Immature natural killer cell (primary cell): ENCODE measurements at regions not wholly inside any gene's neighbourhood (a gene's known extent, or its start where the extent isn't known, plus 50 kb on each side); places are given as distances from the start of the nearest gene placed in this dataset.
"Not testable (repeated sequence)": the region's sequence is repeated elsewhere in the genome, so short reads cannot be mapped to it uniquely, and the experiment has no call there.

ENCODE experiments used
- DNase-seq, 3 donors: peaks; one replicate each; pipeline ENCODE4 v3.0.0; 2022; ENCODE audit warnings: mixed read lengths in 1 of 3
- H3K27ac Mint-ChIP-seq, 6 donors: one replicate each; pipeline ENCODE4 v1.8.0; 2020; ENCODE audit warnings: mixed read lengths in 6 of 6, mild to moderate bottlenecking in 5 of 6, inconsistent platforms in 4 of 6, moderate library complexity in 3 of 6
- H3K27me3 Mint-ChIP-seq, 3 donors: one replicate each; pipeline ENCODE4 v1.8.0; 2020 to 2021; ENCODE audit warnings: low read depth in 3 of 3, mild to moderate bottlenecking in 3 of 3, mixed read lengths in 3 of 3, moderate library complexity in 3 of 3, inconsistent platforms in 1 of 3
- H3K36me3 Mint-ChIP-seq, 3 donors: one replicate each; pipeline ENCODE4 v1.8.0; 2020; ENCODE audit warnings: mixed read lengths in 3 of 3, inconsistent platforms in 2 of 3, mild to moderate bottlenecking in 2 of 3
- H3K4me1 Mint-ChIP-seq, 2 donors: one replicate each; pipeline ENCODE4 v1.8.0; 2020; ENCODE audit warnings: inconsistent platforms in 2 of 2, mild to moderate bottlenecking in 2 of 2, mixed read lengths in 2 of 2, moderate library complexity in 1 of 2
- H3K4me3 Mint-ChIP-seq, 5 donors: one replicate each; pipeline ENCODE4 v1.8.0; 2020; ENCODE audit warnings: mild to moderate bottlenecking in 5 of 5, mixed read lengths in 5 of 5, inconsistent platforms in 3 of 5, moderate library complexity in 3 of 5
- H3K9me3 Mint-ChIP-seq, 6 donors: one replicate each; pipeline ENCODE4 v1.8.0; 2020; ENCODE audit warnings: mild to moderate bottlenecking in 6 of 6, mixed read lengths in 6 of 6, inconsistent platforms in 4 of 6, moderate library complexity in 3 of 6

DNA sequence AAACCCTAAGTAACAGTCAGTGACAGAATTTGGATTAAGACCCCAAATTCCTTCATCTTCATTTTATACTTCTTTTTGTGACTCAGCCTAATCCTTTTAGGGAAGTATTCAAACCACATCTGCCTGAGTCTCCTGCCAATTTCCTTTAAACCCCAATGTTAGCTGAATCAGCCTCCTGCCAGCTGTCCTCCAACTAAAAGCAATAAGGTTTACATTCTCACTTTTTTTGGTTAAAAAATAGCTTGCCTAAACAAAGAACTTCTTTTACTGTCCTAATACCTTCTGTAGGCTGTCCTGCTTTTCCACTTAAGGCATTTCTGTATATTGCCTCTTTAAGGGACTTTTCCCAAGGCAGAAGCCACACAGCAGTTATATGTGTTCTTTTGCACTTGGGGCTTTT, 344.2 kb downstream of the SRGAP2C start:
- H3K27ac Mint-ChIP-seq, H3K36me3 Mint-ChIP-seq, DNase-seq, H3K4me3 Mint-ChIP-seq, H3K27me3 Mint-ChIP-seq, H3K9me3 Mint-ChIP-seq, H3K4me1 Mint-ChIP-seq: not testable (repeated sequence)

DNA sequence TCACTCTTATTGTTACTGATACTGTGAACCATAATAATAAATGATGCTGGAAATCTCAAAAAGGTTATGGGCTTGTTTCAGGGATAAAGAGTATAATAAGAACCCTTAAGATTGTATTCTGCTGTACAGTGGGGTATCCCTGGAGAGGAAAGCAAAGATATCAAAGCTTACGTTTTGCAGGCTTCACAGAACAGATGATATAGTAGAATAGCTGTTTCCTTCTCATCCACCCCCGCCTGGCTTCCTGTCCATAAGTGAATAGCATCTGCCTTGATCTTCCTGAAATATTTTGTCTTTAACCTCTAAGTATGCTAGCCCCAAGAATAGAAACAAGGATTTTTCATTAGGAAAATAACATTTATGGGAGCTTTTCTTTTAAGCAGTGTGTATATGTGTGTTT, 345.3 kb downstream of the SRGAP2C start:
- H3K36me3 Mint-ChIP-seq, H3K27me3 Mint-ChIP-seq, H3K4me3 Mint-ChIP-seq, DNase-seq, H3K9me3 Mint-ChIP-seq, H3K4me1 Mint-ChIP-seq, H3K27ac Mint-ChIP-seq: not testable (repeated sequence)

DNA sequence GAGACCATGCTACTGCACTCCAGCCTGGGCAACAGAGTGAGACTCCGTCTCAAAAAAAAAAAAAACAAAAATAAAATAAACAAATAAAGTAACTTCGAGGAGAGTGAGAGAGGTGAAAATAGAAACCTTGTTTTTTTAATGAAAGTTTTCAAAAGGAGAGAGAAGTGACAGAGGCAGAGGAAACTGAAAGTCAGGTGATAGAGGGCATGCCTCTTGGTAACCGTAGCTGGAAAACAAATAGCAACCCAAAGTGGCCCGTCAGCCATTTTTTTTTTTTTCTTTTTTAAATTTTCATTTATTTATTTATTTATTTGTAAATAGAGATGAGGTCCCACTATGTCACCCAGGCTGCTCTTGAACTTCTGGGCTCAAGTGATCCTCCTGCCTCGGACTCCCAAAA, 347.0 kb downstream of the SRGAP2C start:
- not testable (repeated sequence) for H3K4me3 Mint-ChIP-seq, H3K27ac Mint-ChIP-seq

DNA sequence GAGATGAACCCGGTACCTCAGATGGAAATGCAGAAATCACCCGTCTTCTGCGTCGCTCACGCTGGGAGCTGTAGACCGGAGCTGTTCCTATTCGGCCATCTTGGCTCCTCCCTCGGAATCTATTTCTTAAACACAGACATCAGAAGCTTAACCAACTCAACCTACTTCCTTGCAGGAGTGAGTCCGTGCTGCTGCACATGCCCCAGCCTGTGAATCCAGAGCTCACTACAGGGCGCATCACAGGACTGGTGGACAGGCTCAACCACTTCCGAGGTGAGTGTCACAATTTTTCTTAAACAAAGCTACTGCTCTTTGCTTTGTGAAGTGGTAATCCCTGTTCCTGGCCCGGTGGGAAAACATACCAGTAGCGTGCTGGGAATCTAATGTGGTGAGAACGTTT, 353.4 kb downstream of the SRGAP2C start:
- H3K4me1 Mint-ChIP-seq, DNase-seq, H3K9me3 Mint-ChIP-seq, H3K4me3 Mint-ChIP-seq, H3K27me3 Mint-ChIP-seq, H3K27ac Mint-ChIP-seq, H3K36me3 Mint-ChIP-seq: not testable (repeated sequence)

More for the DNA sequence above, 347.0 kb downstream of the SRGAP2C start:
- DNase-seq, H3K27me3 Mint-ChIP-seq, H3K36me3 Mint-ChIP-seq, H3K4me1 Mint-ChIP-seq, H3K9me3 Mint-ChIP-seq: not testable (repeated sequence)

DNA sequence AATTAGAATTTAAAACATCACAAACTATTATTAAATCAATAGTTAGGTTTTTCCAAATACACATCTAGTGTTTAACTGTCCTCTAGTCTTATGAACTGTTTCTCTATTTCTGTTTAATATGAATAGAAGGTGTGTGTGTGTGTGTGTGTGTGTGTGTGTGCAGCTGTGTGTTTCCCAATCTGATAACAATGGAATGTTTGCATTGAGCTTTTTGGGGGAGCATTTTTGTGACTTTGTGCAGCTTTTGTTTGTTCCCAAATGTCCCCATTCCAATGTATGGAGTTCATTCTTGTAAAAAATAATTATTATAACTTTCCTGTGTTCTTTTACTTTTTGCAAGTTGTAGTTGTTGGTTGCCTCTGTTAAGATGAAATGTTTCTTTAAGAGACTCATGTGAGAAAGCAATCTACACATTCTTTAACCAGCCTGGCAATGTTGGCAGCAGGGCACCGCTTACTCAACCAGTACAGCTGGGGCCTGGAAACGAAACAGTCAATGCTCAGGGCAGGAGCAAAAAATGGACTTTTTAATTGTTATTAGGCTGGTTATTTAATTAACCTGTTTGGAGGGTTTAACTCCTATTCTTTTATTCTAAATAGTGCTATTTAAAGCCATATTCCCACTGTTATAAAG, 354.3 kb downstream of the SRGAP2C start:
- H3K4me1 Mint-ChIP-seq = no peaks in the 10 kb centered on the region
- H3K27ac Mint-ChIP-seq = no peak overlapping the region
- H3K9me3 Mint-ChIP-seq = no peaks in the 10 kb centered on the region
- peaks cover 0 to 5% (median 0%) of the 10 kb centered on the region in 3 donors for H3K27me3 Mint-ChIP-seq
- no peak for DNase-seq
- H3K4me3 Mint-ChIP-seq = no peak overlapping the region
- no peaks in the 10 kb centered on the region for H3K36me3 Mint-ChIP-seq

DNA sequence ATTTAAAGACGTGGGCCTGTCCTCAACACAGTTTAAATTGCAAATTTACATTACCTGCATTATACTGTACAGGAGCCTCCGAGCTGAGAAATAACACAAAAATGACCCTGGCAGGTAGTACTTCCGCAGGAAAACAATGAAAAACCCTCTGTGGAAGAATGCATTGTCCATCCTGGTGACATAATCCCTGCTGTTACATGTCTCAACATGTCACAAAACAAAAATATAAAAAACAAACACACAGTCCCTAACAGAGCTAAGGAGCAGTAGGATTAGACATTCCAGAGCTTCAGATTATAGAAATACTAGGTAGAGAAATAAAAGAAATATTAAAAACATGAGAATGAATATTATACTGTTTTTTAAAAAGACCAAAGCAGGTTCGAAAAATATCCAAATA, 359.2 kb downstream of the SRGAP2C start:
- H3K4me3 Mint-ChIP-seq, H3K9me3 Mint-ChIP-seq, H3K27me3 Mint-ChIP-seq, H3K4me1 Mint-ChIP-seq, H3K36me3 Mint-ChIP-seq, H3K27ac Mint-ChIP-seq, DNase-seq: not testable (repeated sequence)

DNA sequence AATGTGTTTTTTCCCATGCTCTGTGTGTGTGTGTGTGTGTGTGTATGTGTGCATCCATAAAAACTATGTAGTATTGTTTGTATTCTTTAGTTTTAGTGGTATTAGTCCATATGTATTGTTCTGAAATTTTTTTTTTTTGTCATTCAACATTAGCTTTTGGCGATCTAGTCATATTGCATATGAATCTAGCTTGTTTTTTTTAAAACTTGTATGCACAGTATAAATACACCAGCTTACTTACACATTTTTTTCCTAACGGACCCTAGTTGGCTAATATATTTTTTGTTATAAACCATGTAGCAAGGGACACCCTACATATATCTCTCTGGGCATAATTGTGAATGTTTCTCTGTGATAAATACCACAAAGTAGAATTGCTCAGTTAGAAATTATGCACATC, 359.7 kb downstream of the SRGAP2C start:
- Mint-ChIP-seq H3K36me3 (no peaks in the 10 kb centered on the region), H3K27ac (no peak overlapping the region), H3K9me3 (no peaks in the 10 kb centered on the region), H3K4me1 (no peaks in the 10 kb centered on the region), H3K4me3 (no peak overlapping the region), H3K27me3 (peaks cover 0 to 2% (median 0%) of the 10 kb centered on the region in 3 donors)
- DNase-seq = no peak

DNA sequence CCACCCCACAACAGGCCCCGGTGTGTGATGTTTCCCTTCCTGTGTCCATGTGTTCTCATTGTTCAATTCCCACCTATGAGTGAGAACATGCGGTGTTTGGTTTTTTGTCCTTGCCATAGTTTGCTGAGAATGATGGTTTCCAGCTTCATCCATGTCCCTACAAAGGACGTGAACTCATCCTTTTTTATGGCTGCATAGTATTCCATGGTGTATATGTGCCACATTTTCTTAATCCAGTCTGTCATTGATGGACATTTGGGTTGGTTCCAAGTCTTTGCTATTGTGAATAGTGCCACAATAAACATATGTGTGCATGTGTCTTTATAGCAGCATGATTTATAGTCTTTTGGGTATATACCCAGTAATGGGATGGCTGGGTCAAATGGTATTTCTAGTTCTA, 361.1 kb downstream of the SRGAP2C start:
- not testable (repeated sequence) for H3K4me3 Mint-ChIP-seq, H3K9me3 Mint-ChIP-seq, DNase-seq, H3K27ac Mint-ChIP-seq, H3K4me1 Mint-ChIP-seq, H3K27me3 Mint-ChIP-seq, H3K36me3 Mint-ChIP-seq

DNA sequence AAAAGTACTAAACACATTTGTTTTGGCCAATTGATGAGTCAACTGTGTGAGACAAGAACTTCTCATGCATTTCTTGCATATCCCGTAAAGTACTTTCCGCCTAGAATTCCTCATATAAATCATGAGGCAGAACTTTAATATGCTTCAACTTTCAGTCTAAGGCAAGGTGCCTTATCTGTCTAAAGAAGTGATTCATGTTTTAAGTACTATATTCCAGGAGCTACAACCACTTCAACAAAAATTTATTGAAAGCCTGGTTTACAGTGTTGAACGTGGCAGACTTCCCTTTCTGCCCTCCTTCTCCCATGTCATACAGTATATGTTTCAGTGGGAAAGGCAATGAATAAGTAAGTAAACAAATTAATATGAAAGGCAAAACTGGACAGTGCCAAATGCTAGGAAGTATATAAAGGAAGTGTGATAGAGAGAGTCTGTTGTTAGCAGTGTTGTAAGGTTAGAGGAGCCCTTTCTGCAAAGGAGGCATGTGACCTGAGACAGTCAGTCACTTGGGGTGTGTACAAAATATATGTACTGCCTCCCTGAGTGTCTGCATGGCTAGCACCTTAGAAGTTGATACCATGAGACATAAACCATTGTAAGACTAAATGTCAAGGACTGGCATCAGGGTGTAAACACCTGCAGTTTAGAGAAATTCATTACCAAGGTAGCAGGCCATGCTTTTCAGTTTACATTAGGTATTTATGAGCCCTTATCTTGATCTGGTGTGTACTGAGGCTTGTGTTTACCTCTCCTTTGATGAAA, 362.2 kb downstream of the SRGAP2C start:
- DNase-seq = no peak
- Mint-ChIP-seq H3K4me3 (no peak overlapping the region), H3K9me3 (no peaks in the 10 kb centered on the region), H3K36me3 (no peaks in the 10 kb centered on the region), H3K4me1 (peaks cover 5 to 17% of the 10 kb centered on the region in 2 donors), H3K27ac (no peak overlapping the region), H3K27me3 (peaks cover 0 to 2% (median 0%) of the 10 kb centered on the region in 3 donors)

DNA sequence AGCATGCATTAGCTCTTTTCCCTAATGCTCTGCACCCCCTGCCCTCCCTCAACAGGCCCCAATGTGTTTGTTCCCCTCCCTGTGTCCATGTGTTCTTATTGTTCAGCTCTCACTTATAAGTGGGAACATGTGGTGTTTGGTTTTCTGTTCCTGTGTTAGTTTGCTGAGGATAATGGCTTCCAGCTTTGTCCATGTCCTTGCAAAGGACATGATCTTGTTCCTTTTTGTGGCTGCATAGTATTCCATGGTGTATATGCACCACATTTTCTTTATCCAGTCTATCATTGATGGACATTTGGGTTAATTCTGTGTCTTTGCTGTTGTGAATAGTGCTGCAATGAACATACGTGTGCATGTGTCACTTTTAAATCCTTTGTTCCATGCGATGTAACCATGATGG, 363.0 kb downstream of the SRGAP2C start:
- H3K4me1 Mint-ChIP-seq = peaks cover 12 to 25% of the 10 kb centered on the region in 2 donors
- not testable (repeated sequence) for H3K36me3 Mint-ChIP-seq, H3K27me3 Mint-ChIP-seq, H3K27ac Mint-ChIP-seq, DNase-seq, H3K4me3 Mint-ChIP-seq, H3K9me3 Mint-ChIP-seq

DNA sequence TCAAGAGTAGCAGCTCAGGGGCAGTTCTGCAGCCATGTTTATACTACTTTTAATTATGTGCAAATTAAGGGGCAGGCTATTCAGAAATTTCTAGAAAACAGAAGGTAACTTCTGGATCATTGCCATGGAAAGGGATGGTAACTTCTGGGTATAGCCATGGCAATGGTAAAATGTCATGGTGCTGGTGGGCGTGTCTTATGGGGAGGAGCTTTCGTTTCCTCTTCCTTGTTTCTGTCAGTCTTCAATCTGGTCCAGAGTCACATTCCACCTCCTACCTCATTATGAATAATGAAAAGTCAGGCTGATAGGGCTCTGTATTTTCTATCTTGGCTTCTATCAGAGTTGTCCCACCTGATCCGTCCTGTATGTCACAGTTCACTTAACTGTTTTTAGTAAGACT, 366.0 kb downstream of the SRGAP2C start:
- peaks cover 12 to 27% of the 10 kb centered on the region in 2 donors for H3K4me1 Mint-ChIP-seq
- DNase-seq, H3K27me3 Mint-ChIP-seq, H3K4me3 Mint-ChIP-seq, H3K36me3 Mint-ChIP-seq, H3K27ac Mint-ChIP-seq, H3K9me3 Mint-ChIP-seq: not testable (repeated sequence)

DNA sequence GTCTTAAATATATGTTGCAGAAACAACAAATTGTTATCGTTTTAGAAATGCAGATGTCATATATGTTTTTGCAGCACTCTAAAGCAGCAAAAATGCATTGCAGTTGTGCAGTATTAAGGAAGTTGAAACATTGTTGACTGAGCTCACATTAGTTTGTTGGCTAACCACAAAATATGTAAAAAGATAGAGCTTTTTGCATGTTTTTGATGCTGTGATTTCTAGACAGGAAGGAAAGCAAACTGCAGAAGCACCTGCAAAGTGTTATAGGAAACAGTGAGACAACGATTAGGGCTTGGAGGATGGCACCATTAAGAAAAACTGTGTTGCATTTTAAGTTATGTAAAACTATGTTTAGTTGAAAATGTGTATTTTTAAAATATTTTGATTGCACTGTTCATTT, 366.7 kb downstream of the SRGAP2C start:
- H3K36me3 Mint-ChIP-seq, H3K9me3 Mint-ChIP-seq, H3K27me3 Mint-ChIP-seq, H3K27ac Mint-ChIP-seq: not testable (repeated sequence)
- DNase-seq = peak in 2 of 3 donors; percentile 1 to 4
- H3K4me1 Mint-ChIP-seq = peaks cover 12 to 27% of the 10 kb centered on the region in 2 donors
- peak overlapping the region in 3 of 5 donors; percentile 7 to 57 (median 23) for H3K4me3 Mint-ChIP-seq

DNA sequence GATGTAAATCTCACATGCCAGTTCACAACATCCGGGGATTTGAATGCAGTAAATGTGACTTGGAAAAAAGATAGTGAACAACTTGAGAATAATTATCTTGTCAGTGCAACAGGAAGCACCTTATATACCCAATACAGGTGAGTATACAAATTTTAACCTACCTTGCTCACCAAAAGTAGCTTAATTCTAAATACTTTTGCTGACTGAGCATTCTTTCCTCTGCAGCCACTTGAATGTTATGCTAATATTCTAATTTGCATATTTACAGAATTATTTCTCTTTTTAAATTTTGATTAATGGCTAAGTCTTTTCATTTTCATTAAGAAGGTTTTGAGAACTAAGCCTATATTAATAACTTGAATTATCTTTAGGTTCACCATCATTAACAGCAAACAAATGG, 371.8 kb downstream of the SRGAP2C start:
- peaks cover 9 to 14% of the 10 kb centered on the region in 2 donors for H3K4me1 Mint-ChIP-seq
- H3K4me3 Mint-ChIP-seq, H3K27me3 Mint-ChIP-seq, H3K9me3 Mint-ChIP-seq, H3K27ac Mint-ChIP-seq, DNase-seq, H3K36me3 Mint-ChIP-seq: not testable (repeated sequence)

DNA sequence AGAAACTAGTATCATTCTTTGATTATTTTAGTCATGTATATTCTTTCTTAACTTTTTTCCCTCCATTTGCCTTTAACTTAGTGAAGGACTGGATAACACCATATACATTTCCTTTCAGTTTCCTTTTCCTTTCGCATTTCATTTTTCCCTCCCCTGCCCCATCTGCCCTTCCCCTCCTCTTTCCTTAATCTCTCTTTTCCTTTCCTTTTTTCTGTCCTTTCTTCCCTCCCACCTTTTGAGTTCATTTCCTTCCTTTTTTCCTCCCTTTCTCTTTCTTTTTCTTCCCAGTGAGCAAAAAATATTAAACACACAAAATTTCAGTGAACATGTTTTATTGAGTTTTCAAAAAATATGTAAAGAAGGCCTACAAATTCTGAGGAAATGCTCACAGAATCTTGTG, 373.3 kb downstream of the SRGAP2C start:
- H3K27me3 Mint-ChIP-seq, H3K36me3 Mint-ChIP-seq, H3K9me3 Mint-ChIP-seq, DNase-seq, H3K4me1 Mint-ChIP-seq, H3K4me3 Mint-ChIP-seq: not testable (repeated sequence)
- H3K27ac Mint-ChIP-seq = peak overlapping the region in 1 of 6 donors; percentile 3

DNA sequence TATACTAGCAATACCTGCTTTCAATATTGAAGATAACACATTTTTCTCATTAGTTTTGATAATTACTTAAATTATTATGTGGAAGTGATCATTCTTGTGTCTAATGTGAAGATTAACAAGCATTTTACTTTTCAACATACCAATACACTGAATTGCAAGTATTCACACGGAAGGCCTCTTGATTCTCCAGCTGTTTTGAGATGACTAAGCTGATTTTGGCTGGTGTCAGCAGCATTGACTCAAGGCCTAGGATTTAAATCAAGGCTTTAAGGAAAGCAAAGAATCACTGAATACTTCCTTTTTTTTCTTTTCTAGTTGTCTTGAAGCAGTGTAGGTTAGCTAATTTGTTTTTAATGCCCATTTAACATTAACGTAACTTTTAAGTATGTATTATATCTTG, 373.7 kb downstream of the SRGAP2C start:
- Mint-ChIP-seq H3K27ac (no peak overlapping the region), H3K36me3 (peaks cover 0 to 4% (median 0%) of the 10 kb centered on the region in 3 donors), H3K9me3 (no peaks in the 10 kb centered on the region), H3K27me3 (no peaks in the 10 kb centered on the region), H3K4me1 (no peaks in the 10 kb centered on the region), H3K4me3 (no peak overlapping the region)
- DNase-seq = no peak
